BJ (cell line): ENCODE measurements at regions not wholly inside any gene's neighbourhood (a gene's known extent, or its start where the extent isn't known, plus 50 kb on each side); places are given as distances from the start of the nearest gene placed in this dataset.

ENCODE experiments used
- CTCF ChIA-PET: fragments of 350-600 bp; formaldehyde crosslinking; extraction: SDS; loops from one replicate; lab custom pipeline; 2021; ENCODE audit warnings: antibody characterized with exemption, inconsistent platforms; lab: Yijun Ruan, JAX
- POLR2A ChIA-PET: fragments of 300-600 bp; sonication (Branson Sonifier 250); formaldehyde crosslinking; extraction: SDS; loops from one replicate; lab custom pipeline; 2021; ENCODE audit warnings: antibody characterized with exemption; lab: Charles Lee
- DNase-seq: peaks from one replicate; pipeline ENCODE4 v3.0.0-alpha.2; 2011; ENCODE audit warnings: low read depth
- H3K27me3 ChIP-seq: 2 replicates; pipeline ENCODE4 v1.6.0; 2011; ENCODE audit warnings: low read length; ENCODE audit not compliant: control insufficient read depth, insufficient read depth
- H3K36me3 ChIP-seq: 2 replicates; pipeline ENCODE4 v1.5.1; 2011; ENCODE audit warnings: low read length; ENCODE audit not compliant: control insufficient read depth, insufficient read depth
- H3K4me3 ChIP-seq: 2 replicates; pipeline ENCODE4 v1.5.1; 2011; ENCODE audit warnings: low read depth, mild to moderate bottlenecking, control low read depth, low read length
- CTCF ChIP-seq: IDR thresholded peaks from 2 replicates; pipeline ENCODE4 v1.5.1; 2011; ENCODE audit warnings: low read depth, mild to moderate bottlenecking, control low read depth, inconsistent platforms, low read length, moderate library complexity; ENCODE audit not compliant: insufficient read depth

- Histone ChIP-seq H3K36me3 (no peaks in the 10 kb centered on the region), H3K4me3 (no peak overlapping the region), H3K27me3 (peaks cover 2% of the 10 kb centered on the region; the same call in 1 of the 2 replicates)
- no peak for TF ChIP-seq CTCF
- DNase-seq = no peak
- CTCF ChIA-PET = no interaction called here
- POLR2A ChIA-PET = no interaction called here
These were observed 351.1 kb downstream of the MN1 start for GRCh38 chr22:27450448-27450847.

GRCh38 chr22:27452245-27452644, 349.3 kb downstream of the MN1 start:
- ChIA-PET POLR2A (interaction anchor here (0.6 kb wide), 1 partner anchor 21 kb away, joined by 4 read pairs; no protein-coding TSS in a partner anchor), CTCF (no interaction called here)
- DNase-seq = no peak
- no peaks in the 10 kb centered on the region for H3K36me3 ChIP-seq
- no peak for TF ChIP-seq CTCF
- H3K4me3 ChIP-seq = no peak overlapping the region
- no peaks in the 10 kb centered on the region; the same call in 1 of the 2 replicates for H3K27me3 ChIP-seq

GRCh38 chr22:27452922-27453321, 348.6 kb downstream of the MN1 start:
- H3K4me3 ChIP-seq = no peak overlapping the region
- no peaks in the 10 kb centered on the region for H3K36me3 ChIP-seq
- TF ChIP-seq CTCF = no peak
- POLR2A ChIA-PET = interaction anchor here (0.6 kb wide), 2 partner anchors 21 to 698 kb away, joined by 4 to 10 read pairs; no protein-coding TSS in a partner anchor
- CTCF ChIA-PET = no interaction called here
- no peak for DNase-seq
- no peaks in the 10 kb centered on the region for H3K27me3 ChIP-seq

- H3K36me3 ChIP-seq = no peaks in the 10 kb centered on the region
- TF ChIP-seq CTCF = no peak
- no peak for DNase-seq
- ChIA-PET POLR2A (no interaction called here), CTCF (no interaction called here)
- no peak overlapping the region for H3K4me3 ChIP-seq
- H3K27me3 ChIP-seq = no peaks in the 10 kb centered on the region
These were observed 347.8 kb downstream of the MN1 start for GRCh38 chr22:27453725-27454124.

GRCh38 chr22:27454807-27455450, 346.6 kb downstream of the MN1 start:
- ChIA-PET CTCF (no interaction called here), POLR2A (no interaction called here)
- no peak for DNase-seq
- Histone ChIP-seq H3K4me3 (no peak overlapping the region), H3K36me3 (no peaks in the 10 kb centered on the region), H3K27me3 (no peaks in the 10 kb centered on the region)
- no peak for TF ChIP-seq CTCF
